Forelimb muscle (tissue), 1 donor: ENCODE measurements at regions not wholly inside any gene's neighbourhood (a gene's known extent, or its start where the extent isn't known, plus 50 kb on each side); places are given as distances from the start of the nearest gene placed in this dataset.
"Not testable (repeated sequence)": the region's sequence is repeated elsewhere in the genome, so short reads cannot be mapped to it uniquely, and the experiment has no call there.

ENCODE experiments used
- DNase-seq: peaks from one replicate; pipeline ENCODE4 v3.0.0-alpha.2; 2013; ENCODE audit warnings: low read depth

GRCh38 chr13:73808318-73808717 is 325.9 kb downstream of the KLF12 start:
- DNase-seq = no peak

DNA sequence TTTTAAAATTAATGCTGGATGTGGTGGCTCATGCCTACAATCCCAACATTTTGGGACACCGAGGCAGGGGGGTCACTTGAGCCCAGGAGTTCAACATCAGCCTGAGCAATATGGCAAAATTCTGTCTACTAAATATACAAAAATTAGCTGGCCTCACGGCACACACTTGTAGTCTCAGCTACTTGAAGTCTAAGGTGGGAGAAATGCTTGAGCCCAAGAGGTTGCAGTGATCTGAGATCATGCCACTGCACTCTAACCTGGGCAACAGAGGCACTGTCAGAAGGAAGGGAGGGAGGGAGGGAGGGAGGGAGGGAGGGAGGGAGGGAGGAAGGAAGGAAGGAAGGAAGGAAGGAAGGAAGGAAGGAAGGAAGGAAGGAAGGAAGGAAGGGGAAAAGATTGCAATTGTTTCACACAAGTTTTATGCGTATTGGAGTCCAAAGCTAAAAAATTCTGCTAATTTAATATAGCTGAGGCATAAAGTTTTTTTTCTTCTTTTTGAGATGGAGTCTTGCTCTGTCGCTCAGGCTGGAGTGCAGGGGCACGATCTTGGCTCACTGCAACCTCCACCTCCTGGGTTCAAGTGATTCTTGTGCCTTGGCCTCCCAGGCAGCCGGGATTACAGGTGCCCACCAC is 328.8 kb downstream of the KLF12 start:
- not testable (repeated sequence) for DNase-seq

GRCh38 chr13:73803997-73804396 is 330.2 kb downstream of the KLF12 start:
- DNase-seq = no peak

GRCh38 chr13:73800011-73800410 is 334.2 kb downstream of the KLF12 start:
- DNase-seq = no peak

DNA sequence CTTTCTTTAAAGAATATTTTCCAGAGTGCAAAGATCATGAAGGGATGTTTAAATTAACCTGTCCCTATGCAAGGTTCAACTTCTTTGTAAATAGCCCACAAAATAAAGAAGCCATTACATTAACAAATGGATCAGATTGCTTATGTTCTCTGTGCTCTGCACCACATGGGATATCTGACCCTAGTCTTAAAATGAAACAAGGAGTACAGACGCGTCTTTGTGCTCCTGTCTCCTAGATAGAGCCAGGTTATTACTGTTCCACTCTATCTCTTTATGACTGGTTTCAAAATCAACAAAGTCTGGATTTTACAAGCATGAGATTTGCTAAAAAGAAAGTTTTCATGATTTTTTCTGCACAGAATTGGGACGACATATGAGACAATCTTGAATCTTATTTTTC is 339.4 kb downstream of the KLF12 start:
- no peak for DNase-seq

GRCh38 chr13:73793361-73793760 is 340.8 kb downstream of the KLF12 start:
- DNase-seq = no peak

- DNase-seq = no peak
Measured at GRCh38 chr13:73792796-73793195, 341.4 kb downstream of the KLF12 start.

GRCh38 chr13:73782450-73783449 is 351.5 kb downstream of the KLF12 start:
- DNase-seq = no peak

- DNase-seq = no peak
Measured at GRCh38 chr13:73781384-73781783, 352.8 kb downstream of the KLF12 start.

DNA sequence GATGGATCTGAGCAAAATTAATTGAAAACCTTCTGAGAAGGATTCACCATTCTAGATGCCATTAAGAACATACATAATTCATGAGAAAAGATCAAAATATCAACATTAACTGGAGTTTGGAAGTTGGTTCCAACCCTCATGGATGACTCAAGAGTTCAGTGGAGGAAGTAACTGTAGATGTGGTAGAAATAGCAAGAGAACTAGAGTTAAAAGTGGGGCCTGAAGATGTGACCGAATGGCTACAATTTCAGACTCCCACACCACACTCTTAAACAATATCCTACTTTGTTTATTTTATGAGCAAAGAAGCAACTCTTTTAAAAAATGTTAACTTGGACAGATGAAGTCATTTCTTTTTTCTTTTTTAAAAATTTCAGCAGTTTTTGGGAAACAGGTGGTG is 354.3 kb downstream of the KLF12 start:
- no peak for DNase-seq

- no peak for DNase-seq
Measured at GRCh38 chr13:73778242-73778864, 355.9 kb downstream of the KLF12 start.

DNA sequence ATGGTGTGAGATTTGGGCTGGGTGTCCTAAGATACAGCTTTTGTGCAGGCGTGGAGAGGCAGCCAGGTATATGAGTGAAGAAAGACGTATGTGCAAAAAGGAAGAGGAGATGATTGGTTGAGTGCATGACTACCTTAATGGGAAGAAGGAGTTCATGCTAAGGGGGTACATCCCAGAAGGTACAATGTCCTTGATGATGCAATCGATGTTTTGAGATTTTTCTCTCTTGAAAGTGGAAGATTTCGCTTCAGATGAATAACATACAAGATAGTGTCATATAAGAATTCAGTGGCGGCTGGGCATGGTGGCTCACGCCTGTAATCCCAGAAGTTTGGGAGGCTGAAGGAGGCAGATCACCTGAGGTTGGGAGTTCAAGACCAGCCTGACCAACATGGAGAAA is 357.1 kb downstream of the KLF12 start:
- DNase-seq = no peak

GRCh38 chr13:73776151-73776785 is 357.9 kb downstream of the KLF12 start:
- DNase-seq = no peak

- DNase-seq = no peak
Measured at GRCh38 chr13:73773168-73773549, 361.0 kb downstream of the KLF12 start.

GRCh38 chr13:73772449-73773167 is 361.6 kb downstream of the KLF12 start:
- no peak for DNase-seq

- no peak for DNase-seq
Measured at GRCh38 chr13:73767747-73768315, 366.4 kb downstream of the KLF12 start.

DNA sequence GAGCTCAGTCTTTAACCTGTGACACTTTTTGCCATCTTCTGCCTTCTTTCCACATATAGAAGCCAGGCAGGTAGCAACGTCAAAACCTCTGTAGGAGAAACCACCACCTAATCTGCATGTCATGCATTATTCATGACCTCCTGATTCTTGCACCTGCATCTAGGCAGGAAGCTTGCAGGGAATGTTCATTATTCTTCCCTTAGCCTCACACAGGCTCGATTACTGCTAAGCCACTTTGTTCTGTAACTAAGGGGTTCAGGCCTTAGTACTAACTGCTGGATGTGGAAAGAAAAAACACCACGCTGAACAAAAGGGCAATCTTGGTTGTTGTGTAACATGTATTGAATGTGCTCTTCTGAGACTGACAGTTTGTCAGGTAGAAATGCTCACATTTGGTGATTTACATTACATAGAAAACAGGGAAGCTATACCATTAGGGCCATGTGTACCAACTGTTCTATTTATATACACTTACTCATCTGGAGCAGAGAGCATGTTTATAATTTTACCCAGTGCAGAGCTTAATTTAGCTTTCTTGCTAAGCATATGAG is 366.9 kb downstream of the KLF12 start:
- DNase-seq = no peak

DNA sequence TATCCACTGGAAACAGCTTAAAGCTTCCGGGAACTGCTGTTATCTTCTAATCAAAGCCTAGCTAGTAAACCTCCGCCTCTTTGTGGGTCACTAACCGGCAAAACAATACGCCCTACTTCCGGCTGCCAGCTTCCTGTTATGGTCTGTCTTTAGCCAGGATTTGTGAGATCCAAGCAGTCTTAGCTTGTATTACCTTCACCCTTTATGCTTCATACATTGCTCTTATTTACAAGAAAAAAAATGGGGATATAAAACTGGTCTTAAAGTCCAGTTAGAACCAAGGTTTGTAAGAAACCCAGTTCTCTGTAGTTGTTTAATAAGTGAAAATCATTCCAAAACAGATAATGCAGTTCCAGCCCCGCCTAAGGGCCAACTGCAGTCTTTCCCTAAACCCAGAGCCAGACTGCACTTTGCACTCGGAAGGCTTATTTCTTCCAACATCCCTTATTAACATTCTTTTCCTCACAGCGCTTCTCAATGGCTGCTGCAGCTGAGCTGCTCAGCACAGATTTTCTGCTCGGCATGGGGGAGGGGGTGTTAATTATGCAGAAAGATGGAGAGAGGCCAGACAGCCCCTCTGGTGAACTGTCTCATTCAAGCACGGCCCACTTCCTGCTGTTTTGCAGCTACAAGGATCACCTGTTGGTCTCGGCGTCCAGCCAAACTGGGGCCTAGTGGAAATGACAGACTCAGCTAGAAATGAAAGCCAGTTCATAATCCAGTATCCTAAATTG is 368.4 kb downstream of the KLF12 start:
- peak; percentile 93 for DNase-seq

DNA sequence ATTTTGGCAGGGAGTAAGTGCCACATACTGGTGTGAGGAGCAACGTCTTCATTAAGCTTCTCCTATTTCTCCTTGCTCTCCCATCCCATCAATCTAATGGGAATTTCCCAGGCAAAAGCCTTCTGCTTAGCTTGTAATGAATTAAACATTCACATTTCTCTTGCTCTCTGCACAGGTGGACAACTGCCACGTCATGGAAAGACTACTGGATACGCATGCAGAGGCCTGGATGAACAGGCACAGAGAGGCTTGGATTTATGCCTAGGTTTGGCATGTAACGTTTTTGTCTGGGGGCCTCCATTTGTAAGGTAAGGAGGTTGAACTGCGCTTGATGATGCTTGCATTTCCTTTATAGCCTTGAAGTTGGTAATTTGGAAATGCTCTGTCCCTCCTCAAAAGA is 374.8 kb downstream of the KLF12 start:
- DNase-seq = no peak
